Brain microvascular endothelial cell (primary cell): ENCODE measurements at regions not wholly inside any gene's neighbourhood (a gene's known extent, or its start where the extent isn't known, plus 50 kb on each side); places are given as distances from the start of the nearest gene placed in this dataset.

Experiments used
- DNase-seq: peaks from one replicate; pipeline ENCODE4 v3.0.0-alpha.2; 2020
- H3K27ac ChIP-seq: fragments of 250-450 bp; sonication (Bioruptor Pico); 2 replicates; pipeline ENCODE4 v1.5.1; 2020; ENCODE audit warnings: mild to moderate bottlenecking, moderate library complexity
- H3K27me3 ChIP-seq: fragments of 250-450 bp; sonication (Bioruptor Pico); replicated peaks from 2 replicates; pipeline ENCODE4 v1.5.1; 2020; ENCODE audit warnings: mild to moderate bottlenecking
- H3K36me3 ChIP-seq: fragments of 250-450 bp; sonication (Bioruptor Pico); replicated peaks from 2 replicates; pipeline ENCODE4 v1.5.1; 2020; ENCODE audit warnings: mild to moderate bottlenecking
- H3K4me3 ChIP-seq: 2 replicates; pipeline ENCODE4 v1.5.1; 2011; ENCODE audit warnings: low read depth, mild to moderate bottlenecking, control low read depth, low read length, moderate library complexity
- in situ Hi-C: cut with HindIII; loops from 2 replicates; pipeline ENCODE4 v1.10.0; 2017; ENCODE audit warnings: low sequenced_read_pairs, low pct_ligation_motif_present
- TF ChIP-seq, protein P1 (sequence below): IDR thresholded peaks from 2 replicates; pipeline ENCODE4 v1.5.1; 2011; ENCODE audit warnings: low read depth, mild to moderate bottlenecking, moderate library complexity, low read length, control low read depth, inconsistent platforms; ENCODE audit errors: missing control alignments

DNA sequence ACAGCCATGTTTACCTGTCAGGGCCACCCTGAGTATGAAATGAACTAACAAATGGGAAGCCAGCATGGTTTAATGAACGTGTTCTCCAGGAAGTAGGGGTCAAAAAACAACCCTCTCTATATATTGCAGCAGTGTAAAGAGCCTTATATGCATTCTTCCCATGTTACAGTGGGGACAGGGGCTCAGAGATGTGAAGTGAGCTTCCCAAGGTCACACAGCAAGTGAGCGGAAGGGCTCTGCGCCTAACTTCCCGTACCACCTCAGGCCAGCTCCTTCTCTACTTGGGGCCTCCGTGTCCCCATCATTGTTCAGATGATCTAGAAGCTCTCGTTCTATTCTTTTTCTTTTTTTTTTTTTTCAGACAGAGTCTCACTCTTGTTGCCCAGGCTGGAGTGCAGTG is 105.1 kb upstream of the MAP1LC3B2 start:
- in situ Hi-C loops: no loop called here
- no peak overlapping the region for H3K27ac ChIP-seq
- no peaks in the 10 kb centered on the region for H3K27me3 ChIP-seq
- no peak overlapping the region for H3K4me3 ChIP-seq
- H3K36me3 ChIP-seq: no peaks in the 10 kb centered on the region
- DNase-seq: no peak
- TF ChIP-seq, protein P1, sequence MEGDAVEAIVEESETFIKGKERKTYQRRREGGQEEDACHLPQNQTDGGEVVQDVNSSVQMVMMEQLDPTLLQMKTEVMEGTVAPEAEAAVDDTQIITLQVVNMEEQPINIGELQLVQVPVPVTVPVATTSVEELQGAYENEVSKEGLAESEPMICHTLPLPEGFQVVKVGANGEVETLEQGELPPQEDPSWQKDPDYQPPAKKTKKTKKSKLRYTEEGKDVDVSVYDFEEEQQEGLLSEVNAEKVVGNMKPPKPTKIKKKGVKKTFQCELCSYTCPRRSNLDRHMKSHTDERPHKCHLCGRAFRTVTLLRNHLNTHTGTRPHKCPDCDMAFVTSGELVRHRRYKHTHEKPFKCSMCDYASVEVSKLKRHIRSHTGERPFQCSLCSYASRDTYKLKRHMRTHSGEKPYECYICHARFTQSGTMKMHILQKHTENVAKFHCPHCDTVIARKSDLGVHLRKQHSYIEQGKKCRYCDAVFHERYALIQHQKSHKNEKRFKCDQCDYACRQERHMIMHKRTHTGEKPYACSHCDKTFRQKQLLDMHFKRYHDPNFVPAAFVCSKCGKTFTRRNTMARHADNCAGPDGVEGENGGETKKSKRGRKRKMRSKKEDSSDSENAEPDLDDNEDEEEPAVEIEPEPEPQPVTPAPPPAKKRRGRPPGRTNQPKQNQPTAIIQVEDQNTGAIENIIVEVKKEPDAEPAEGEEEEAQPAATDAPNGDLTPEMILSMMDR: no peak

DNA sequence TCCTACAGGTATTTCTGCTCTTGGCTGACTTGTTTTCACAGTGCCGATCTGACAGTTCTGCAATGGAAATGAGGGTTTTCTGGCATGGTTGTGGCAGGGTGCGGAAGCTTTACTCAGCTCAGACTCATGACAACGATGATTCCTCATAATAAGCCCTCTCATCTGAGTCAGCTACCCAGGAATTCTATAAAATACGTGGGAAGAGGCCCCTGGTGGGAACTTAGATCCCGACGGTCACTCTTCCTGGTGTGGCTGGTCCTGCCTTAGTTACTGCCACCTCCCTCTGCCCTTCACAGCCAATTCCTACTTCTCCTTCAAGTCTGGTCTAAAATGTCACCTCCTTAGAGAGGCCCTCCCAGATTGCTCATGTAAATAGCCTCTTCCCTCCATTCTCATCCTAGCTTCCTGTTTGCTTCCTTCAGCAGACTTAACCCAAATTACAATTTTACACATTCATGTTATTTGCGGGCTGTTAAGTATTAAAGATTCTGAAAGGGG is 104.2 kb upstream of the MAP1LC3B2 start:
- peak overlapping the region; percentile 97 for H3K27ac ChIP-seq
- no peaks in the 10 kb centered on the region for H3K27me3 ChIP-seq
- in situ Hi-C loops: no loop called here
- TF ChIP-seq, protein P1: no peak
- DNase-seq: peak; percentile 94
- no peaks in the 10 kb centered on the region for H3K36me3 ChIP-seq
- H3K4me3 ChIP-seq: no peak overlapping the region

DNA sequence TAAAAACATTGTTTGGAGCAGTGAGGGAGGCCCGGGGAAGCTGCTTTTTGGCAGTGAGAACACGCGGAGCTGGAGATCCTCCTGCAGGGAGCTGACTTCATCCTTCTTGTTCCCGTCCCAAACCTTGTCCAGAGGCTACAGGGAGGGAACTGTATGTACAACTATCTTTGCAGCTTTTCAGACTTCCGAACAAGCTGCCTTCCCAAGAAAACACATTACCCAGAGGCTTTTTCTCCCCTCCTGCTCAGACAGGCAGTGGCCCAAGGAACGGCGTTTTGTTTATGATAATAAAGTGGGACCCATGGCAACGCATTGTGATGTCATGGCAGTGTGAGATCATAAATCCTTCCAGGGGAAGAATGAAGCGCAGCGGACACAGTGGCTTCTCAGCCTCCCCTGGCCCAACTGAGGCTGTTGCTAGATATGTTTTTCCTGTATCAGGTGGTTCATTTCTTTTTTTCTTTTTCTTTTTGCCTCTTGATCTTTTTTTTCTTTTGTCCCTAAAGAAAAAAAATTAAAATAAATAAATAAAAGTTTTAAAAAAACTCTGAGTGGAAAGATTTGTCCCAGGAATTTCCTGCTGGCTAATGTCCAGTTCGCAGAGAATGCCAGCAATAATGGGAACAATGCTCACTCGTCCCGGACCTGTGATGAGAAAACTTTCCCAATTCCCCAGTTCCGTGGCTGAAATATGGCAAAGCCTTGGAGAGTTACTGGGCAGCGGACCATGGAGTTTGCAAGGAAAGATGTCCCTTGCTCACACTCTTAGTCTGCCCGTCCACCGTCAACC is 103.4 kb upstream of the MAP1LC3B2 start:
- Histone ChIP-seq H3K27ac (peak overlapping the region; percentile 97), H3K4me3 (peak overlapping the region; percentile 27), H3K36me3 (no peaks in the 10 kb centered on the region), H3K27me3 (no peaks in the 10 kb centered on the region)
- in situ Hi-C loops: no loop called here
- TF ChIP-seq, protein P1: no peak
- DNase-seq: peak; percentile 97

GRCh38 chr12:116456330-116457082 is 102.7 kb upstream of the MAP1LC3B2 start:
- H3K4me3 ChIP-seq: no peak overlapping the region
- no peak for DNase-seq
- TF ChIP-seq, protein P1: no peak
- no peaks in the 10 kb centered on the region for H3K27me3 ChIP-seq
- H3K27ac ChIP-seq: peak overlapping the region; percentile 97
- in situ Hi-C loops: no loop called here
- no peaks in the 10 kb centered on the region for H3K36me3 ChIP-seq

- no peak for DNase-seq
- TF ChIP-seq, protein P1: no peak
- H3K36me3 ChIP-seq: no peaks in the 10 kb centered on the region
- H3K4me3 ChIP-seq: no peak overlapping the region
- H3K27me3 ChIP-seq: no peaks in the 10 kb centered on the region
- no peak overlapping the region for H3K27ac ChIP-seq
- in situ Hi-C loops: no loop called here
These were observed 100.7 kb upstream of the MAP1LC3B2 start for GRCh38 chr12:116458492-116458891.
